Neutrophil (primary cell): ENCODE measurements at regions not wholly inside any gene's neighbourhood (a gene's known extent, or its start where the extent isn't known, plus 50 kb on each side); places are given as distances from the start of the nearest gene placed in this dataset.

ENCODE experiments used
- H3K27ac ChIP-seq: fragments of 200-600 bp; sonication (generic); 2 replicates; pipeline ENCODE4 v1.5.1; 2016; ENCODE audit warnings: mild to moderate bottlenecking, moderate library complexity
- H3K27me3 ChIP-seq: fragments of 200-600 bp; sonication (generic); 2 replicates; pipeline ENCODE4 v1.6.0; 2016; ENCODE audit warnings: mild to moderate bottlenecking
- H3K36me3 ChIP-seq: fragments of 200-600 bp; sonication (generic); 2 replicates; pipeline ENCODE4 v1.5.1; 2017
- H3K4me1 ChIP-seq, 2 experiments: fragments of 200-600 bp in 1 of 2; sonication (generic) in 1 of 2; 1 replicate in 1 of 2; 2 replicates in 1 of 2; pipeline versions ENCODE4 v1.5.1 to v1.6.1; 2013 to 2016; ENCODE audit warnings: low read depth in 1 of 2, low read length in 1 of 2, mild to moderate bottlenecking in 1 of 2, moderate library complexity in 1 of 2; ENCODE audit not compliant: control insufficient read depth in 1 of 2, insufficient read depth in 1 of 2
- H3K4me3 ChIP-seq, 2 experiments: fragments of 200-600 bp in 1 of 2; sonication (generic) in 1 of 2; 1 replicate in 1 of 2; 2 replicates in 1 of 2; pipeline ENCODE4 v1.5.1; 2013 to 2016; ENCODE audit warnings: low read depth in 1 of 2, low read length in 1 of 2, mild to moderate bottlenecking in 1 of 2, moderate library complexity in 1 of 2
- H3K9me3 ChIP-seq: fragments of 200-600 bp; sonication (generic); 2 replicates; pipeline ENCODE4 v1.5.1; 2016
- TF ChIP-seq, protein P1 (sequence below): fragments of 200-600 bp; sonication (generic); IDR thresholded peaks from 2 replicates; pipeline ENCODE4 v1.5.1; 2016; ENCODE audit warnings: antibody characterized with exemption

DNA sequence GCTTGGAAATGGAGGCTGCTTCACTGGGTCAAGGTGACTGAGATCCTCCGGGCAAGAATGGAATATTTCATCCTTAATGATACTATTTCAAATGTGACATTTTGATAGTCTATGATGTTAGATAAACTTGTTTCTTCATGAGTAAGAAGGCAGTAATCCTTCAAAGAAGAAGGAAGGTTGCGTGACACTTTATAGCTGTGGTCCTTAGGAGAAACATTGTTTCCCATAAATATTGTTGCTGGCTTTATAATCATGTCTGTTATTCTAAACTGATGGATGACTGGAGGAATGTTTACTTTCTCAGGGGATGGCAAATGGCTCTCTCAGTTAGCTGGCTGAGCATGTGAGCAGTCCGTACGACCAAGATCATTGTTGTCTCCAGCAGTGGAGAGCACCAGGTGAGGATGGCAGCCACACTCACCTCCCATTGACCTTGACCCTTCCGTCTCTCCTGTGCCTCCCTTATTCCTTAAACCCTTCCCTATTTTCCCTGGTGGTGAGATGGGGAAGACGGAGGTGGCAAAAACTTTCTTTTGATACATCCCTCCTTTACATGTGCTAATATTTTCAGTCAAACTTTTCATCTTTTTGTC is 171.2 kb upstream of the OLIG3 start:
- TF ChIP-seq, protein P1, sequence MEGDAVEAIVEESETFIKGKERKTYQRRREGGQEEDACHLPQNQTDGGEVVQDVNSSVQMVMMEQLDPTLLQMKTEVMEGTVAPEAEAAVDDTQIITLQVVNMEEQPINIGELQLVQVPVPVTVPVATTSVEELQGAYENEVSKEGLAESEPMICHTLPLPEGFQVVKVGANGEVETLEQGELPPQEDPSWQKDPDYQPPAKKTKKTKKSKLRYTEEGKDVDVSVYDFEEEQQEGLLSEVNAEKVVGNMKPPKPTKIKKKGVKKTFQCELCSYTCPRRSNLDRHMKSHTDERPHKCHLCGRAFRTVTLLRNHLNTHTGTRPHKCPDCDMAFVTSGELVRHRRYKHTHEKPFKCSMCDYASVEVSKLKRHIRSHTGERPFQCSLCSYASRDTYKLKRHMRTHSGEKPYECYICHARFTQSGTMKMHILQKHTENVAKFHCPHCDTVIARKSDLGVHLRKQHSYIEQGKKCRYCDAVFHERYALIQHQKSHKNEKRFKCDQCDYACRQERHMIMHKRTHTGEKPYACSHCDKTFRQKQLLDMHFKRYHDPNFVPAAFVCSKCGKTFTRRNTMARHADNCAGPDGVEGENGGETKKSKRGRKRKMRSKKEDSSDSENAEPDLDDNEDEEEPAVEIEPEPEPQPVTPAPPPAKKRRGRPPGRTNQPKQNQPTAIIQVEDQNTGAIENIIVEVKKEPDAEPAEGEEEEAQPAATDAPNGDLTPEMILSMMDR = no peak
- no peaks in the 10 kb centered on the region for H3K4me1 ChIP-seq
- no peaks in the 10 kb centered on the region for H3K9me3 ChIP-seq
- no peaks in the 10 kb centered on the region for H3K36me3 ChIP-seq
- no peak overlapping the region for H3K27ac ChIP-seq
- H3K27me3 ChIP-seq = no peaks in the 10 kb centered on the region
- H3K4me3 ChIP-seq = no peak overlapping the region

DNA sequence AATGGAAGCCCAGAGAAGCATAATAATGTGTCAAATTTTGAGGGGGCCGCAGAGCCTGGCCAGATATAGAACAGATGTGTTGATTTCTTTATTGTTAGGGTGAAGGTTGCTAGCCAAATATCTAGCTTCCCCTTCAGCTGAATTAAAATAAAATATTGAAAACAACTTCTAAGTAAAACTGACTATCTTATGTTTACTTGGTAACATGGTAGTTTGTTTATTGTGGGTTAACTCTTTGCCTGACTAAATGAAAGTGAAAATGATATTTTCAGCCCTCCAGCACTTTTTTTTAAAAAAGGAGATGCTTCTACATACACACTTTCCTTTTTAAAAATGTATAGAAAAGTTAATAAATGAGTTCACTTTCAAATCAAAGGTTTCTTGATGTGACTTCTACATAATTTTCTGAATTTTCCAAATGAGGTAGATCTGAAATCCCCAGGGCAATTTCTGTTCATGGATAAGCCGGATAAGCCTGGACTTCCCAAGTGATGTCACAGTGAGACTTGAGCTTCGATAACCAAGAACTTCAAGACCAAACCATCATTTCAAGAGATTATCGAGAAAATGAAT is 172.1 kb upstream of the OLIG3 start:
- TF ChIP-seq, protein P1 = no peak
- Histone ChIP-seq H3K36me3 (no peaks in the 10 kb centered on the region), H3K4me3 (no peak overlapping the region), H3K27ac (no peak overlapping the region), H3K9me3 (no peaks in the 10 kb centered on the region), H3K27me3 (no peaks in the 10 kb centered on the region), H3K4me1 (no peaks in the 10 kb centered on the region)

DNA sequence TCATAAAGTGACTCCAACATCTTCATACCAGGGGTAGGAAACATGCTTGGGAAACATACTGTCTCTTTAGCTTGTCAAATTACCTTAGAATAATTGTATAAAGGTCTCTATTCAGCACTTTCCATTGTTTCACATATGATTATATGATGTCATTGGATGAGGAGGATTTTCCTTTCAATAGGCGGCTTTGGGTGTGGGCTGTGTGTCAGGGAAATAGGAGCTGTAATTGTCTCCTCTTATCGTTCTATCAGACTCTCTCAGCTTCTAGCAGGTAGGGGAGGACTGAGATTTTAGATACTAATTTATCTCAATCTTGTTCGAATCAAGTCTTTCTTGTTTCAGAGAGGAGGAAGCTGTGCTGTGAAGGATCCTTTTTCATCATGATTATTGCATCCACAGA is 179.4 kb upstream of the OLIG3 start:
- Histone ChIP-seq H3K4me1 (peaks cover 3 to 4% of the 10 kb centered on the region in 2 experiments), H3K27me3 (no peaks in the 10 kb centered on the region), H3K4me3 (no peak overlapping the region), H3K9me3 (no peaks in the 10 kb centered on the region), H3K36me3 (no peaks in the 10 kb centered on the region), H3K27ac (no peak overlapping the region)
- TF ChIP-seq, protein P1 = no peak

DNA sequence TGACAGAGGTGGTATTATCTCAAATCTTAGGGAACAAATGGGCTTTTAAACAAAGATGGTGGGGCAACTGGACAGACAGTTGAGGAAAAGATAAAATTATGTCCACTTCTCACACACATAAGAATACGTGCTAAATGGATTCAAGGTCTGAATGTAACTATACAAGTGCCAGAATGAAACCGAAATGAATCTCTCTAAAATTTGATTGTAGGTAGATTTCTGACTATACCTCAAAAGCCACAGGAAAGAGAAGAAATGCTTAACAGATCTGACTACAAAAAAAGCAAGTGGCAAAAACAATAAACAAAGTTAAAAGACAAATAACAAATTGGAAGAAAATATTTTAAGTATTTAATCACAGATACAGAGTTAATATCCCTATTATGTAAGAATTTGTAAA is 182.7 kb upstream of the OLIG3 start:
- Histone ChIP-seq H3K36me3 (no peaks in the 10 kb centered on the region), H3K4me3 (no peak overlapping the region), H3K4me1 (peaks cover 4 to 7% of the 10 kb centered on the region in 2 experiments), H3K27ac (no peak overlapping the region), H3K9me3 (no peaks in the 10 kb centered on the region), H3K27me3 (no peaks in the 10 kb centered on the region)
- TF ChIP-seq, protein P1 = no peak

DNA sequence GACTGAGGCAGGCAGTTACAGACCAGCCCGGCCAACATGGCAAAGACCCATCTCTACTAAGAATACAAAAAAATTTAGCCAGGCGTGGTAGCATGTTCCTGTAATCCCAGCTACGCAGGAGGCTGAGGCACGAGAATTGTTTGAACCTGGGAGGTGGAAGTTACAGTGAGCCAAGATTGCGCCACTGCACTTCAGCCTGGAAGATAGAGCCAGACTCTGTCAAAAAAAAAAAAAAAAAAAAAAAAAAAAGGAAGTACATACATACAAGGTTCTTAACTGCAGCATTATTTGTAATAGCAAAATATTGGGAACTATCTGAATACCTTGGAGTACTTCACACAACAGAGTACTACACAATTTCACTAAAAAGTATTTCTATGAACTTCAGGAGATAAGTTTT is 183.5 kb upstream of the OLIG3 start:
- H3K4me3 ChIP-seq = no peak overlapping the region
- H3K4me1 ChIP-seq = peaks cover 4 to 7% of the 10 kb centered on the region in 2 experiments
- TF ChIP-seq, protein P1 = no peak
- H3K9me3 ChIP-seq = no peaks in the 10 kb centered on the region
- H3K36me3 ChIP-seq = no peaks in the 10 kb centered on the region
- no peaks in the 10 kb centered on the region for H3K27me3 ChIP-seq
- H3K27ac ChIP-seq = no peak overlapping the region
